Kidney tubule cell (primary cell): ENCODE measurements at regions not wholly inside any gene's neighbourhood (a gene's known extent, or its start where the extent isn't known, plus 50 kb on each side); places are given as distances from the start of the nearest gene placed in this dataset.
A peak's percentile ranks its signal among the peaks of the same experiment; 100 is the strongest.

Experiments used
- DNase-seq: peaks from one replicate; pipeline ENCODE4 v3.0.0-alpha.2; 2018; ENCODE audit warnings: low spot score

DNA sequence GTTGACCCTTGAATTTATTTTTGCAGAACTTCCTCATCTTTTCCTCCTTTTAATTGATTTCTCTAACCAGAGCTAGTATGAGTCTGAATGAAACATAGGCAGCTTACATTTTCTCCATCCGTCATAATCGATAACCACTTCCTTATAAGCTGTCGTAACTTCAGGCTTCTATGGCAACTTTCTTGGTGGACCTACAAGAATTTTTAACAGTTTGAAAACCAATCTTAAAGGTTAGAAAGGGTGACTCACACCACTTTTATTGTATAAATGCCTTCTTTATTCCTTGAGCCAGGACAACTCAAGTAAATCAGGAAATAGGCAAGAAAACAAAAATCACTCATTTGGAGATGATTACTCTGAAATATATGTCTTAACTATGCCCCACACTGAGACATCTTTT, 105.7 kb upstream of the KL start:
- DNase-seq, result peak; percentile 61

- DNase-seq, result peak; percentile 73
Measured at GRCh38 chr13:32911506-32911905, 104.7 kb upstream of the KL start.

DNA sequence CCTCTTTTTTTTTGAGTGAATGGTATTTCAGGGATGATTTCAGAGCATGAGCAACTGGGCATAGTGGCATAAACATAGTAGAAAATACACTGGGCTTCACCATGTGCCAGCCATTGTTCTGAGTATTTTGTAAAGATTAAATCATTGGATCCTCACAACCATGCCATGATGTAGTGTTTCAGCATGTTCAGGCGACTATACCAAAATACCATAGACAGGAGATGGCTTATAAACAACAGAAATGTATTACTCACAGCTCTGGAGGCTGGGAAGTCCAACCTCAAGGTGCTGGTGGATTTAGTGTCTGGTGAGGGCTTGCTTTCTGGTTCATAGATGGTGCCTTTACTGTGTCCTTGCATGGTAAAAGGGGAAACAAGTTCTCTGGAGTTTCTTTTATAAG, 101.5 kb upstream of the KL start:
- no peak for DNase-seq

DNA sequence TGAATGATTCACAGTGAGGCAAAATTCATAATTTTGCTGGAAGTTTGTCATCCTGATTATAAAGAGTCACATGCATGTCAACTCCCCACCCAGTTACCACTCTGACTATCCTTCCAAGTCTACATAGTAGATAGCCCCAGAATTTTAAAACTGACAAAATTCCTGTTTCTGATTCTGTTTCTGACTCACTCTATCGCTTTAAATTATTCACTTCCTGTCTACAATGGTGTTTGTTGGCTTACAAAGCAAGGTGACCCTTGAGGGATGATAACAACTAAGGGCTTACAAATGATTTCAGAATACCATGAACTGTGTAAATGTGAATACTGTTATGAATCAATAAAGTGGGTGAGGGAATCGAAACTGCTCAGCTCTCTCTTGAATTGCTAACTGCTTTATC, 98.7 kb upstream of the KL start:
- peak; percentile 51 for DNase-seq

DNA sequence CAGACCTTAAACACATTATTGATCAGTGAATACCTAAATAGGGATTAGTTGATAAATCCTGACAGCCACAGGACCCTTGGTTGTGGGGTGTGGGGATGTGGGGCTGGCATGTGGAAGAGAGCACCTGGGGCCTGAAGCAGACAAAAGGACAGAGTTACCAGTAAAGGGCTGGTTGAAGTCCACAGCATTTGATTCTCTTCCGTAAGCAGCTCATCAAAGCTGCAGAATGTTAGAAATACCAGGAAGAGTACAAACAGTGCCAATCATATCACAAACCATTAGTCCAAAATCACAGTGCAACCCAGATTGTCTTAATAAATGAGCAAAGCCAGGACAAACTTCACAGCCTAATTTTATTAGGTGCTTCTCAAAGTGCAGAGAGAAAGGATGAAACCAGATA, 92.5 kb upstream of the KL start:
- no peak for DNase-seq

DNA sequence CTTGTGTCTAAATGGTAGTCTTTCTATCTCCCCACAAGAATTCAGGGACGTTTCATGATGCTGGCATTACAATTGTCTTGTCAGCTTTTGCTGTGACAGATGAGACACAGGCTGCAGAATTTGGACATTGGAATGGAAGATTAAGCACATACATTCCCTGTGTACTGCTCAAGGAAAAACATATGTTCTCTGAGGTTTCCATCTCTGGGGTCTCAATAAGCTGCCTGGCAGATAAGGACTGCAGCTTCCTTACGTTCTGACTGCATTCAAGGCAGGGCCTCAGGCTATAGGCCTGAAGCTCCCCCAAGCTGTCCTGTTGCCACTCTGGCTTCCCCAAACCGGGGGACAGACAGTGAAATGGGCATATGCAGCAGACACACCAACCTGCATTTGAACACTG, 91.3 kb upstream of the KL start:
- no peak for DNase-seq

DNA sequence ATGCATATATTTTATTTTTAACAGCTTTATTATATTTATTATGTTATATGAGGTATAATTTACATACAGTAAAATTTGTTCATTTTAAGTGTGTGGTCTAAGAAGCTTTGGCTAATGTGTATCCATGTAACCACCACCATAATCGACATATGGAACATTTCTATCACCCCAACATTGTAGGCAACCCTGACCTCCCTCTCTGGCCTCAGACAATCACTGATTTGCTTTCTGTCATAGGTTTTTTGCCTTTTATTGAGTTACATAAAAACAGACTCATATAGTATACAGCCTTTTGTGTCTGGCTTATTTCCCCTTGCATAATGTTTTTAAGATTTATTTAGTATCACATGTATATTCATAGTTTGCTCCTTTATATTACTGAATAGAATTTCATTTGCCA, 90.7 kb upstream of the KL start:
- DNase-seq, result no peak

DNA sequence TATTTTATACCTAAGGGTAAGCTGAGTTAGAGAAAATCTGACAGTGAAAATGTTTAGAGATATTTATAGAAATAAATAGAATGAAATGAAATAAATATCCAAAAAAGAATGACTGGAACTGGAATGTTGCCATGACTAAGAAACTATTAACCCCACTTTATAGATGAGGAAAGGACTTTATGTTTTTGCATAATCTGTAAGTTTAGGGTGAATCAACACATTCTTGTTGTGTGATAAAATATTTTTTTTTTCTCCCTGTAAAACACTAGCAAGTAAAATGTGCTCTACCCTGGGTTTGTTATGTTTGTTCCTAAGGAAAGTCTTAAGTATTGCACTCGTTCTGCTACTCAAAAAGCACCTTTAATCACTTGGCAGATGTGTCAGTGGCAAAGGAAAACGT, 83.8 kb upstream of the KL start:
- no peak for DNase-seq

DNA sequence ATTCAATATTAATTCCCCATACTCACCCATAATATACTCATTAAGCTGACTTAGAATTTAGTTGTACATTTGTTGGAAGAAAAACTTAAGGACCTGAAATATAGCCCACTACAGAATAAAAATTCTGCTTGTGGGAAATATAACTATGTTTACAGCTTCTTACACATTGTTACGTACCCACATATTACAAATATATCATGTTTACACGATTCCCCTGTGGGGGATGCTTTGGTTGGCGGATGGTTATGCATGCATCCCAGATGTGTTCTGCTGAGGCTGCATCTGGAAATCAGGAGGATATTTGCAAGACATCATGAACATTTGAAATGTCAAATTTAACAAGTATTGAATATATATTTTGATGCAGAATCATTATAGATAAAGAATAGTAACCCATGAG, 79.5 kb upstream of the KL start:
- no peak for DNase-seq

DNA sequence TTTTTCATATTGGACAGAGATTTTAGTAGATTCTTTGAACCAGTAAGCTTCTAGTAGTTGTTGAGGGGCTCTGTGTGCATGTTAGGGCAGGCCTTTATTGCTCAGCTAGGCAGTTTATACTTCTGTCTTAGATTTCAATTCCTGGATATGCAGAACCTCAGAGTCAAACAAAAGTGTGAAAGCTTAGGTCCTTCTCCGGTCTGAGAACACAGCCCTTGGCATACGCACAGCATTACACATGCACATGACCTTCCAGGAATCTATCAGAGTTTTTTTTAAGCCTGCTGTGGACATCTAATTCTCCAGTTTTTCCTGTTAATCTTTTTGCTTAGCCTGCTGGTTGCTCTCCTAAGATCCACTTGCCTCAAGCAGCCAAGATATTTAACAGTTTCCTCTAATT, 77.9 kb upstream of the KL start:
- no peak for DNase-seq

DNA sequence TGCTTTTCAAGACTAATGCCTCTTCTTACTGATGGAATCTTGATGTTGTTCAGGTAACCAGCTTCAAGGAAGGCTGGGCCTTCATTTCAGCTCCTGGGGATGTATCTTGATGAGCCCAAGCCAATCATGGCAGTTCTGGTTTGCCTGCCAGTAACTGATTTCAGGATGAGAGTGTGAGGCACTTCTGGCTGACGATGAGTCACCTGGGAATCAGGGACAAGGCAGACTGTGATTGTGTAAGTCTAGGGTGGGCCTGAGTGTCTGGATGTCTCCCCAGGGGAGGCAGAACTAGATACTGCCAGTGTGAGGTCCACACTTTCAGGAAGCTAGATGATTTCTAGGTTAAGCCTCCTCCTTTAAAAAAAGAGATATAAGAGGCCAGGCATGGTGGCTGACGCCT, 77.3 kb upstream of the KL start:
- DNase-seq, result peak; percentile 85

DNA sequence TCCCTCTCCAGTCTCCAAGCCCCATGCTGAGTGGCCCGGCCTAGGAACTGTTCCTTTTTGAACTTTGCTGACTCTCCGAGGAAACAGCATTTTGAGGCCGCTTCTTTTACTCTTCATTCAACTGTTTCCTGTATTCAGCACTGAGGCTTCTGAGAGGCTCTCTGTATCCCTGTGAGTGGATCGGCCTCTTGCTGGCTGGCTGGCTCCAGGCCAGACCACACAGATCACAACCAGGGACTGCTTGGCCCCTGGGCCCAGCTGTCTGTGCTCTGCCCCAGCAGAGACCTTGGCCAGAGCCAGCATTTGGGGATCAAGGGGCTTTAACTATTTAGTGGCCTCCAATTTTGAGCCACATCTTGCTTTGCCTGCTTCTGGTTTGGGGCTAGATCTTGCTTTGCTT, 75.6 kb upstream of the KL start:
- DNase-seq, result peak; percentile 69

DNA sequence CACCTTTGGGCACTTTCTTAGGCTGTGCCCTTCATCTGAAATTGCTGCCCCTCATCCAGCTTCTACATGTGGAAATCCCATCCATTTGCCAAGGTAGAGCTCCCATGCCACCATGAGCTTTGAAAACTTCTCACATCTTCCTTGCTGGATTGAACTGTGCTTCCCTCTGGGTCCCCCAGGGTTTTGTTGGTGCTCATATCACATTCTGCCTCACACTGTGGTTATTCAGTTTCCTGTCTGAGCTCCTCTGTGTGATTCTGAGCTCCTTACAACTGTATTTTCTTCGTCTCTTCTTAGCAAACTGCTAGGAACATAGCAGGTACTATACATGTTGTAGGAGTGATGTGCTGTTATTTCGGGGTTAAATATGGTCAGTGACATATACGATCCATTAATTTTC, 74.9 kb upstream of the KL start:
- DNase-seq, result no peak

GRCh38 chr13:32946558-32946957, 69.7 kb upstream of the KL start:
- DNase-seq, result no peak

DNA sequence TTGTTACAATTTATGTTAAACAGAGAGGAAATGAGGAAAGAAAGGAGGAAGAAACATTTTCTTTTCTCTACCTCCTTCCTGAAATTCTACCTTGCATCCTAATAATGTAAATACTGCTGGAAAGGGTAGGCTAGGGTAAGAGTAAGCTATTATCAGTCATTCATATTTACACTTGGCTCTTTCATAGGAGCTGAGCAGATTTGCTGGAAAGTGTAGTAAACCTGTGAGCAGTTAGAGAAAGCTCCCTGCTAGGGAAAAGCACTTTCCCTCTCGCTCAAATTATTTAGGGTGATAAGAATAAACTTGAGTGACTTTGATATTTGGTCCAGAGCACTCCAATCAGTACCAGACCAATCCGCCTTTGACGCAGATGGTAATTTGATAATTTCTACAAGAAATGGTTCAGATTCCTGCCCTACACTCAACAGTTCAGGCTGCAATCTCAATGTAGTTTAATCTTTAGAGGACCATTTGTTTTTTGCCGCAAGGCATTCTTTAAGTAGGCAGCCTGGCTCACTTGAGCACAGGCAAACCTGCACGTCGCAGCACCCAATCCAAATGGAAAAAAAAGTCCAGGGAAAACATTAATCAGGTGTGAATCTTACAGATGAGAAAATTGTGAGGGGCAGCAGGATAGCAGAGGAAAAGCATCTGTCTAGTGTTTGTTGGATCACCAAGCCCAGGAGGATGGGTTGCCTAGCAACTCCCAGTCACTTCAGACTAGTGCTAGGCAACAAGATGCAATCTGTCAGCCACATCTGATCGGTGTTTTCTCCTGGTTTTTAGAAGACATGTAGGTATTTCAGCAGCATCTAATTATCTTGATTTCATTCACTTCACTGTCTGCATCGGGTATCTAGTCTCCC, 68.6 kb upstream of the KL start:
- DNase-seq, result no peak

DNA sequence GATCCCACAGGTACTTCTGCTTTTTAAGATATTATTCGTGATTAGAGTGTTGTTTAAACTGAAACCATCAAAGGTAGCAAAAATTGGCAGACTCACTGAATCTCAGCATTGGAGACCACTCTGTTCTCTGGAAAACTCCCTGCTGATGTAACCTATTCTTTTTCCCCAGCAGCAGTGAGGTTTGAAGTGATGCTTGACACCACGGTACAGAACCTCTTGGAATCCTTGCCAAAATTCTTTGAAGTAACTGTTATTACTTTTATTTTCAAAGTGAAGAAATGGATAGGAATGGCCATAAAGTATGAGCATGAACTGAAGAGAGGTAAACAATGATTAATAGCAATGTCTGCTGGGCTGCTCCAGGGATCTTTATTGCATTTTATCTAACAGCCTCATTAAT, 66.4 kb upstream of the KL start:
- peak; percentile 7 for DNase-seq

- DNase-seq, result no peak
Measured at GRCh38 chr13:32951580-32951979, 64.6 kb upstream of the KL start.

DNA sequence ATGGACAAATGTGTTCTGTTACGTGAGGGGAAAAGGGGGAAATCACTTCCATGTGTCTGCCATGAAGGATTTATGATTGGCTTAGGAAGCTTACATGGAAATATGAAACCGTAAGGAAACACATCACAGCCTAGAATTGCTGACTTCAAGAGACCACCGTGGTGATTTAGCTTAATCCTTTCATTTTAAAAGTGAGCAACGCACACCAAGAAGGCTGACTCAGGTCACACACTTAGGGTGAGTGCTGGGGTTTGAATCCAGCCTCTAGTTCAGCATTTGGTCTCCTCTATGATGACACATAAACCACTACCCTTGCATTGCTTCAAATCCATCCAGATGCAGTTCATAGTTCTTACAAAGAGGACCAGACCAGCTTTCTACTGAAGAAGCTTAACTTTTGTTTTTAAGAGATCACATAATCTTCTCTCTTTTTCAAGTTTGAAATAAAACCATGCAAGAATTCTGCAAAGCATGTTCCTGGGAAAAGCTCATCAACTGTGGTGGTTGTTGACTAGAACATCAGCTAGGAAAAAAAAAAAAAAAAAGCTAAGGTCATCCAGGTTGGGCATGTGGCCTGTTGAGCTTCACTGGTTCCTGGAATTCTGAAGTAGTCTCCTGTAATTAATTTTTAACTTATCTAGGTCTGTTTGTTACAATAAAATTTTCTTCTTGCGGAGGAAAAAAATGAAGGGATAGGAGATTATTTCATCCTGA, 60.2 kb upstream of the KL start:
- DNase-seq, result peak; percentile 90

DNA sequence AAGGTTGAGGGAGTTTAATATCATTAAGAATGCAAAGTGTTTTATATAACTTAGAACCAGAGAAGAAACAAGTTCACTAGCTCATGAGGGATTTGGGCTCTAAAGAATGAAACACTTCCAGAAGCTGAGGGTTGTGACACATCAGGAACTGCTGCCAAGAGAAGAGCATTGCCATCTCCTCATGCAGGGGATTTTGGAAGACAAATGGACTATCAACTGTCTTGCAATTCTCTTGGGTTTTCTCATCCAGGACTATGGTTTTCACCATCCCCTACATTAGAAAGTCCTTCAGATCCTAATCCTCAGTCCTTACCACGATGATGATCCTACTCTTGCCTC, 59.7 kb upstream of the KL start:
- no peak for DNase-seq

GRCh38 chr13:32960626-32961025, 55.6 kb upstream of the KL start:
- no peak for DNase-seq

DNA sequence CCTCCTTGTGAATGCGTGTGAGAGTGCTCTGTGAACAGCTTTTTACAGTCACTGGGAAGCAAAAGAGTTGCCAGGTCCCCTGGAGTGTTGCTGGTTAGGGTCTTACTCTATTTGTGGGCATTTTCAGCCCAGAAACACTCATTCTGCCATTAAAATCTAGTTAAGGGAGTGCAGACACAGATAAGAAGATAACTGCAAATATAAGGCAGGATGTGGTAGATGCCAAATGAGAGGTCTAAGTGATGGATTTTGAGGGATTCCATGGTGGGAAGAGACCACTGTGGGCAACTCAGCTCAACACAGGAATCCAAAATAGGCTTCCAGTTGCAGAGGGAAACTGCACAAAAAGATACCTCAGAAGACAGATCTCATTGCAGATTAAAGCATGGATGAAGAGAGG, 54.5 kb upstream of the KL start:
- DNase-seq, result no peak

DNA sequence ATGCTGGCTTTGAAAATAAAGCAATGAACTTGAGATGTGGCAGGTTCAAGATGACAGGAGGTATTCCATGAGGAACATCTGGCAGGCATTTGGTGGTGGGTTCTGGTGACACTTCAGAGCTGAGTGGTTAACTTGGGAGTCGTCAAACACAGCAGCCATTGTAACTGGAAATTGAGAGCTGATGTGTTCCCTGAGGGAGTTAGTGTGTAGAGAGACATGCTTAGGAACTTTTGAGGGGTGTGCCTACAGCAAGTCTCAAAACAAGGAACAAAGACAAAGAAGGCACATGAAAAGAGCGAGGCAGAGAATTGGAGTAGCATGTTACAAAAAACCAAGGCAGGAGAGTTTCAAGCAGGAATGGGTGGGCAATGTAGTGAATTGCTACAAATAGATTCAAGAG, 53.9 kb upstream of the KL start:
- no peak for DNase-seq

- no peak for DNase-seq
Measured at GRCh38 chr13:32964987-32965386, 51.2 kb upstream of the KL start.
